ENCODE measurements at regions not wholly inside any gene's neighbourhood (a gene's known extent, or its start where the extent isn't known, plus 50 kb on each side); places are given as distances from the start of the nearest gene placed in this dataset.
"Not testable (repeated sequence)": the region's sequence is repeated elsewhere in the genome, so short reads cannot be mapped to it uniquely, and the experiment has no call there.

DNA sequence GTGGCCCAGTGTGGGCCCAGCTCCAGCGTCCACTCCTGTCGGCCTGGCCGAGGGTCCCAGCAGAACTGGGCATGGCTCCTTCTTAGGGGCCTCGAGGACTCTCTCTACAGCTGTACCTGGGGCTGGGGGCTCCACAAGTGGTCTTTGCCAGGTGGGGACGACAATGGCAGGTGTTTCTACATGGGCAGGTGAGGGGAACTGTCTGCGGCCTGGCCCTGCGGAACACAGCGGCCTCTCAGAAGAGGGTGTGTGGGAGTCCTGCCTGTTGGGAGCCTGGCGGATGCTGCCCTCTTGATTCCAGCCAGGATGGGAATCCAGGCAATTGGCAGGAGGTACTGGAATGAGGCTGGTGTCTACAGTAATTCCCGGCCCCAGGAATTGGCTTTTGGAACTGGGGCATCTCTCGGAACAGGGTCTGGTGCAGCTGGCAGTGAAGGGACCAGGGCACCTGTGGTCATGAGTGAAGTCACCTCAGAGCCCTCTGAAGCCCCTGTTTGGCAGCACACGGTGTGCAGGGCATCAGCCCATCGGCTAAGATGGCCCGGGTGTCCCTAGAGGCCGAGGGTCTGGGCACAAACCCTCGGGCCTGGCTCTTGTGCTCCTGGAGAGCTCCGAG, 357.9 kb downstream of the TMEM121 start:
- DNase-seq, result not testable (repeated sequence)

DNA sequence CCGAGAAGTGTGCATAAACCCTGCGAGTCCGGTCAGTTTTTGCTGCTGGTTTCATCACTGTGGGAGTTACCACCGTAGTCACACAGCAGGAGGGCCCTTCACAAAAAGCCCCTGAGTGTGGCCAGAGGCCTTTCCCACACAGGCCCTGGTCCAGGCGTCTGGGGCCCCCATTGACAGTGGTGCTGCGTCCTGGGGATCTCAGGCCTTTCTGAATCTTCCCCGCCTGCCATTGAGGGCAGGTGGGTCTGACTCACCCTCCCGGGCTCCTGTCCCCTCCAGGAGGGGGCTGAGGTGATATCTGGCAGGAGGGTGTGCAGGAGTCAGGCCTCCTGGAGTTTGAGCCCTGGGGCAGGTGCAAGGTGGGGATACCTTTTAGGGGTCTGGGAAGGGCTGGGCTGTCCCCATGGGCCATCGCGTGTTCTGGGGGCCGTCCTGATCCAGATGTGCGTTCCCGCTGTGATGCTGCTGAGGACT, 358.5 kb downstream of the TMEM121 start:
- no peak for DNase-seq

DNA sequence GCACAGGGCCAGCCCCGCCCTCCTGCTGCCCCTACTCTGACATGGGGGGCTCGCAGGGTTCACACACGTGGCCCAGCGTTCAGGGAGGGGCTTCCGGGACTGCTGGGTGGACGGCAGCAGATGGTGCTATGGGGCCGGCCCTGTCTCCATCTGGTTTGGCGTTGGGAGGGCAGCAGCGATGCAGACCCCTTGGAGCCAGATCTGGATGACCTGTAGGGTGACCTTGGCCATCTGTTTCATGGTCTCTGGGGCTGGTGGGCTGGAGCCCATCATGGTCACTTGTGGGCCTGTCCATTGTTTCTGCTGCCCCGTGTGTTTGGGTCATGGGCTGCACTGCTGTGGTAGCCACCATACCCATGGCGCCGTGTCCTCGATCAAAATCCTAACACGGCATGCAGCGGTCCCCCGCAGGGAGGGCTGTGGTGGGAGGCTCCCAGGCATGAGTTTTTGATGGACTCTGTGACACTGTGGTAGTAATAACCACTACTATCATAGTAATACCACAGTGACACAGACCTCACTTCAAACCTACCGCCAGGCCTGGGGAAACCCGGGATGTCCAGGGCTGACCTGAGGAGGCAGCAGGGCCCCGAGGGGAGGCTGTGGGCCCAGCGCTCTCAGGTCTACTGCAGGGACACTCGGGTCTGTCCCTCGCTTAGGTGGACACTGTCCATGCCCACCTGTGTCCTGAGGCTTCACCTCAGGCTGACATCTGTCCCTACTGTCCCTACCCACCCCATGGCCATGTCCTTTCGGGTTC, 359.4 kb downstream of the TMEM121 start:
- no peak for DNase-seq

- DNase-seq, result not testable (repeated sequence)
These were observed 360.4 kb downstream of the TMEM121 start for GRCh38 chr14:105886791-105887191.

GRCh38 chr14:105887692-105888091, 361.3 kb downstream of the TMEM121 start:
- no peak for DNase-seq

GRCh38 chr14:105888151-105888550, 361.8 kb downstream of the TMEM121 start:
- no peak for DNase-seq

DNA sequence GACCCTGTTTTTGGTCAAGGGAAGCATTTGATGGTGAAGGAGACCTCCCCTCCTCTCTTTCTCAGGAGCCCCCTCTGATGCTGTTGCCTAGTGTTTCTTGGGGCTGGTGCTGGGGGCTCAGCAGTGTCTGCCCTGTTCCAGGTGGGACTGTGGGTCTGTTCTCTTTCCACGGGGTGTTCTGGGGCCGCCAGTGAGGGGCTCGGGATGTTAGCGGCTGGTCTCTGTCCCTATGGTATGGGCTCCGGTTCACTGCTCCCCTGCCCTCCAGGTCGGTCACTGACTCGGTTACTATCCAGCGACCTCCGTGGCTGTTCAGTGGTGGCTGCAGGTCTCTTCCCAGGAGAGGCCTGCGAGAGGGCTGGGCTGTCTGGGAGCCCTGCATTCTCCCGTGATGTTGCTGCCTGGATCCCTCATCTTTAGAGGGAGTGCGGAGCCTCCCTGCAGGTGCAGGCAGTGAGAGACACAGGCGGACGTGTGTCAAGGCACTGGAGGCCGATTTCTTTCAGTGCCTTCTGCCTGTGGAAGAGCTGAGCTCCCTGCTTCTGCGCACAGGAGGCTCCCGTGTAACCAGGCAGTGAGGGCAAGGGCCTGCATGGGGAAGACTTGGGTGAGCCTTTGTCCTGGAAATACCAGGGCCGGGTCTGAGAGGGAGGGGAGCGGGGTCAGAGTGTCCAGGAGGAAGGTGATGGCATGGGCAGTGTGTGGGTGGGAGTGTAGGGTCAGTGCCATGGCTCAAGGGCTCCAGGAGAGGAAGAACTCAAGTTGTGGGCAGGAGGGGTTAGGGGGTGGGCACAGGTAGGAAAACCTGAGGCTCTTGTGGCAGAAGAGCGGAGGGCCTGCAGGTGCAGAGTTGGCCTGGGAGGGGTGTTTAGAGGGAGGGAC, 362.6 kb downstream of the TMEM121 start:
- no peak for DNase-seq

- no peak for DNase-seq
These were observed 363.5 kb downstream of the TMEM121 start for GRCh38 chr14:105889666-105890473.

GRCh38 chr14:105890474-105891220, 364.3 kb downstream of the TMEM121 start:
- no peak for DNase-seq

- no peak for DNase-seq
These were observed 364.8 kb downstream of the TMEM121 start for GRCh38 chr14:105891221-105891602.

DNA sequence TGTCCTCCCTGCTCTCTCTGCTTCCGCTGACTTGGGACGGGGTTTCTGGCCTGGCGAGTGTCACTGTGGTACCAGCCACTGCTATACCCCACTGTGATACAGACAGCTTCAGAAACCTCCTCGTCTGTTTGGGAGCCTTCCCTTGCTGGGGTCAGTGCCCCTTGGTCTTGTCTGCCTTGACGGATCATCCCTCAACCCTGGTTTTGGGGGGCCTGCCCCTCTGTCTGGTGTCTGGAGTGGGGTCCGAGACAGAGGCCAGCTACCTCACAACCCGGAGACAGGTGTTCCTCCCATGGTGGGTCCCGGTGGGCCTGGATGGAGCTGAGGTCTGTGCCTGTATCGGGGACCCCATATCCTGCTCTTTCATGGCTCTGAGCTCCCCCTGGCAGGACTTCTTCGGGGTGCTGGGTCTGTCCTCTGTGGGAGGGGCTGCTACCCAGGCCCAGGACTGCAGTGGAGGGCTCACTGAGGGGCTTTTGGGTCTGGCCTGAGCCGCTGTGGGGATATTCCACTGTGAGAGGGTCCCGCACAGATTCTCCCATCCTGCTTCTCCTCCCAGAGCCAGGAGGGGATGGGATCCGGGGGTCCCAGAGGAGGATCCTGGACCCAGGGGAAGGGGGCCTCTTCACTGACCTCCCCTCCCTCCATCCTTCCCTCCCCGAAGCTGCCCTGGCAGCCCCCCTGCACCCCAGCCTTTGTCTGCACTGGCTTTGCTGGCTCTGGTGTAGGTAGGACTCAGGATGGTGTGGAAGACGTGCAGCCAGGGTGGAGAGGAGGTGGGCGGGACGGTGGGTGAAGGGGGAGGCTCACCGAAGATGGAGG, 365.5 kb downstream of the TMEM121 start:
- no peak for DNase-seq

GRCh38 chr14:105892453-105893441, 366.4 kb downstream of the TMEM121 start:
- not testable (repeated sequence) for DNase-seq

- not testable (repeated sequence) for DNase-seq
These were observed 367.3 kb downstream of the TMEM121 start for GRCh38 chr14:105893686-105894085.

DNA sequence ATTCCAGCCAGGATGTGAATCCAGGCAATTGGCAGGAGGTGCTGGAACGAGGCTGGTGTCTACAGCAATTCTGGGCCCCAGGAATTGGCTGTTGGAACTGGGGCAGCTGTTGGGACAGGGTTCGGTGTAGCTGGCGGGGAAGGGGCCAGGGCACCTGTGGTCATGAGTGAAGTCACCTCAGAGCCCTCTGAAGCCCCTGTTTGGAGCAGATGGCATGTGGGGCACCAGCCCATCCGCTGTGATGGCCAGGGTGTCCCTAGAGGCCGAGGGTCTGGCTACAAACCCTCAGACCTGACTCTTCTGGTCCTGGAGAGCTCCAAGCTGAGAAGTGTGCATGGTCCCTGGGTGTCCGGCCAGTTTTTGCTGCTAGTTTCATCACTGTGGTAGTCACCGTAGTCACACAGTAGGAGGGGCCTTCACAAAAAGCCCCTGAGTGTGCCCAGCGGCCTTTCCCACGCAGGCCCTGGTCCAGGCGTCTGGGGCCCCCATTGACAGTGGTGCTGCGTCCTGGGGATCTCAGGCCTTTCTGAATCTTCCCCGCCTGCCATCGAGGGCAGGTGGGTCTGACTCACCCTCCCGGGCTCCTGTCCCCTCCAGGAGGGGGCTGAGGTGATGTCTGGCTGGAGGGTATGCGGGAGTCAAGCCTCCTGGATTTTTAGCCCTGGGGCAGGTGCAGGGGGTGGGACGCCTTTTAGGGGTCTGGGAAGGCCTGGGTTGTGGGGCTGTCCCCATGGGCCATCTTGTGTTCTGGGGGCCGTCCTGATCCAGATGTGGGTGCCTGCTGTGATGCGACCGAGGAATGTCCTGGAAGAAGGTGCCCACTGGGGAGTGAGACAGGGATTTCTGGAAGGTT, 368.0 kb downstream of the TMEM121 start:
- no peak for DNase-seq

GRCh38 chr14:105894978-105895881, 368.8 kb downstream of the TMEM121 start:
- no peak for DNase-seq

DNA sequence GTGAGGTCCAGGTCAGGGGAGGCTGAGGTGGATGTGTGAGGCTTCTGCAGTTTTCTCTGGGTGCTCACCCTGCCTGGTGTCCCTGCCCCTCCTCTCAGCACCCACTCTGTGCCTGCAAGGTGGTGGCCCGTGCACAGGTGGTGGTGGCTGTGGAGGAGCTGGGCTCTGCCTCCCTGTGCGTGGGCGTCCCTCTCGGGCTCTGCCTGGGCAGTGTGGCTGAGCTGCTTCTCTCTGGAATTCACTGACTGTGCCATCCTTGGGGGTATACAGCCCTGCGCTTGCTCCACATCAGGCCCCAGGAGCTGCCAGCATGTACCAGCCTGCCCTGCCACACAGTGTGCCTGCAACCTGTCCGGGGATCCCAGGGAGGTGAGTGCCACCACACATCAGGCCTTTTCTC, 369.8 kb downstream of the TMEM121 start:
- not testable (repeated sequence) for DNase-seq

DNA sequence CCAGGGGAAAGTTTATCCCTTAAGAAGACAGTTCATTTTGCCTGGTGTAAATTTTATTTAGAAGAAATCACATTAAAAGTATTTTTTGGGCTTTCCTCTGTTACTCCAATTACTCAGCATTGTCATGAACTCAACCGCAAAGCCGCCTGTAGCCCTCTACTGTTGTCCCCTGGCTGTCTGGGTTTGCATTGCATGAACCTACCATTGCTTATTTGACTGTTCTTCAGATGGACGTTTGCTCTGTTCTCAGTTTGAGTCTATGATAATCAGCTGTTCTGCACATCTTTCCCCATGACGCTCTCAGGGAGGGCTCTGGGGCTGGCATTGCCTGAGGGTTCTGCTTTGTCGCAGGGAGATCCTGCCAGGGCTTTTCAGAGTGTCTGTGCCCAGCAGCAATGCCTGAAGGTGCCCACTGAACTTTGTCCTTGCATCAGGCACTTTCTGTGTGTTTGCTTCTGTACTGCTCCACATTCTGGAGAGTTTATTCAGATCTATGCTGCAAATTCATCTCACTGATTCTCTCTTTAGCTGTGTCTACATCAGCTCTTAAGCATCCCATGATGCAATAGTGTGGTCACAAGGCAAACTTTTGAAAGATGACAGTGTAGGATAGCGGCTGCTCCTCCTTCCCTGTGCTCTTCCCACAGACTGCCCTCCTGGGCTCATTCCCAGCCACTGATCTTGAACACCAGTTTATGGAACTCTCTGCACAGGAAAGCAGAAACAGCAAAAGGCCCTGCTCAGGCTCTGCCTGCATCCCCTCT, 370.8 kb downstream of the TMEM121 start:
- DNase-seq, result not testable (repeated sequence)

Data from NCI-H510A treated with DMSO at 0.1 percent for 48 hours (cell line).